Fibroblast of the aortic adventitia (primary cell): ENCODE measurements at regions not wholly inside any gene's neighbourhood (a gene's known extent, or its start where the extent isn't known, plus 50 kb on each side); places are given as distances from the start of the nearest gene placed in this dataset.
A peak's percentile ranks its signal among the peaks of the same experiment; 100 is the strongest.

Source experiments
- DNase-seq: peaks from one replicate; pipeline ENCODE4 v3.0.0-alpha.2; 2010; ENCODE audit warnings: low read depth
- H3K4me3 ChIP-seq: 2 replicates; pipeline ENCODE4 v1.5.1; 2011; ENCODE audit warnings: low read depth, mild to moderate bottlenecking, control low read depth, low read length, moderate library complexity
- TF ChIP-seq, protein P1 (sequence below): IDR thresholded peaks from 2 replicates; pipeline ENCODE4 v1.5.1; 2011; ENCODE audit warnings: mild to moderate bottlenecking, low read length, control low read depth, inconsistent platforms; ENCODE audit not compliant: insufficient read depth

GRCh38 chr6:22913612-22914011 is 344.2 kb downstream of the HDGFL1 start:
- TF ChIP-seq, protein P1, sequence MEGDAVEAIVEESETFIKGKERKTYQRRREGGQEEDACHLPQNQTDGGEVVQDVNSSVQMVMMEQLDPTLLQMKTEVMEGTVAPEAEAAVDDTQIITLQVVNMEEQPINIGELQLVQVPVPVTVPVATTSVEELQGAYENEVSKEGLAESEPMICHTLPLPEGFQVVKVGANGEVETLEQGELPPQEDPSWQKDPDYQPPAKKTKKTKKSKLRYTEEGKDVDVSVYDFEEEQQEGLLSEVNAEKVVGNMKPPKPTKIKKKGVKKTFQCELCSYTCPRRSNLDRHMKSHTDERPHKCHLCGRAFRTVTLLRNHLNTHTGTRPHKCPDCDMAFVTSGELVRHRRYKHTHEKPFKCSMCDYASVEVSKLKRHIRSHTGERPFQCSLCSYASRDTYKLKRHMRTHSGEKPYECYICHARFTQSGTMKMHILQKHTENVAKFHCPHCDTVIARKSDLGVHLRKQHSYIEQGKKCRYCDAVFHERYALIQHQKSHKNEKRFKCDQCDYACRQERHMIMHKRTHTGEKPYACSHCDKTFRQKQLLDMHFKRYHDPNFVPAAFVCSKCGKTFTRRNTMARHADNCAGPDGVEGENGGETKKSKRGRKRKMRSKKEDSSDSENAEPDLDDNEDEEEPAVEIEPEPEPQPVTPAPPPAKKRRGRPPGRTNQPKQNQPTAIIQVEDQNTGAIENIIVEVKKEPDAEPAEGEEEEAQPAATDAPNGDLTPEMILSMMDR, result no peak
- DNase-seq, result no peak
- no peak overlapping the region for H3K4me3 ChIP-seq

- DNase-seq, result peak; percentile 2
Measured at GRCh38 chr6:22917344-22917743, 348.0 kb downstream of the HDGFL1 start.

GRCh38 chr6:22921828-22922227 is 352.5 kb downstream of the HDGFL1 start:
- no peak for DNase-seq
- H3K4me3 ChIP-seq, result no peak overlapping the region
- TF ChIP-seq, protein P1, result no peak

More at GRCh38 chr6:22917344-22917743, 348.0 kb downstream of the HDGFL1 start:
- no peak overlapping the region for H3K4me3 ChIP-seq
- TF ChIP-seq, protein P1, result no peak

GRCh38 chr6:22925304-22925835 is 356.0 kb downstream of the HDGFL1 start:
- TF ChIP-seq, protein P1, result no peak
- no peak overlapping the region for H3K4me3 ChIP-seq
- no peak for DNase-seq

- peak; percentile 3 for DNase-seq
- H3K4me3 ChIP-seq, result no peak overlapping the region
- TF ChIP-seq, protein P1, result no peak
Measured at GRCh38 chr6:22925920-22926789, 356.8 kb downstream of the HDGFL1 start.

- H3K4me3 ChIP-seq, result no peak overlapping the region
- TF ChIP-seq, protein P1, result no peak
- no peak for DNase-seq
Measured at GRCh38 chr6:22926790-22927354, 357.5 kb downstream of the HDGFL1 start.
